HG03045 (cell line): ENCODE measurements at regions not wholly inside any gene's neighbourhood (a gene's known extent, or its start where the extent isn't known, plus 50 kb on each side); places are given as distances from the start of the nearest gene placed in this dataset.

Experiments
- ATAC-seq: cut with Tn5 transposase; IDR thresholded peaks from one replicate; pipeline ENCODE4 v1.9.1; 2021; ENCODE audit warnings: mild to moderate bottlenecking, moderate library complexity; ENCODE audit not compliant: unreplicated experiment

GRCh38 chr9:91151718-91152095 lies 210.0 kb downstream of the AUH start:
- ATAC-seq: no peak

DNA sequence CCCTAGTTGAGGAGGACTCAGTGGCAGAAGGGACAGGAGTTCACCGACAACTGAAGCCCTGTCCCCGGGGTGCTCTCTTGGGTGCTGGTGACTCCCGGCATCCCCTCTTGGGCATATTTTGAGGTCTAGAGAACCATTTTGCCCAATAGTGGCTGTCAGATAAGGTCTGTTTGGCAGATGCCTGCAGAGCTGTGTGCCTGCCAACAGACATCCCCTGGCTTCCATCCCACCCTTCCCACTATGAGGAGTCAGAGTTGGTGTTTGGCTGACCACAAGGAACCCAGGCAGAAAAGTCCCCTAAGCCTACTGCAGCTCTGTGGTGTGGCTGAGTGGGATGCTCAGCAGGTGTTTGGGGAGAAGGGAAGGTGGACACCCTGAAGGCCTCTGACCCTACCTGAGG lies 207.0 kb downstream of the AUH start:
- ATAC-seq: no peak

GRCh38 chr9:91155181-91155580 lies 206.5 kb downstream of the AUH start:
- ATAC-seq: no peak

DNA sequence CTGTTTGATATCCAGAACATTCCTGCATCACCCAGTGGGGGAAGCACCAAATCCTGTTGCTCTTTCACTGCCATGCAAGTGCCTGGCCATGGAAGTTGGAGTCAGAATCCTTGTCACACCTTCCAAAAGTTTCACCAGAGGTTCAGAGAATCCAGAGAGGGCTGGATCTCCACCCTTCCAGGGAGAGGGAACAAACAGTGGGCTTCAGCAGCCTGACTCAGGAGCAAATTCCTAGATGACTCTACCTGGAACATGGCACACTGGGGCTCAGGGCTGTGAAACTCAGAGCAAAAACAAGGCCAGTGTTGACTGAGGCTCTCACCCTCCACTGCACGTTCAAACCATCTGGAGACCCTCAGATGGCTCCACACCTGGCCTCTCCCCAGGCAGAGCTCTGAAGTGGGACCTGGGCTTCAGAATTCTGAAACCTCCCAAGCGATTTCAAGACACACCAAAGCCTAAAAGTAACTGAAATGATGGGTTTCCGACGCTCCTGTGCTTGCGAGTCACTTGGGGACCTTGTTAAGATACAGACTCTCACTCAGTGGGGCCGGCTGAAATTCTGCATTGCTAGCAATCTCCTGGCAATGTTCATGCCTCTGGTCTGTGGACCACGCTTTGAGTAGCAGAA lies 205.9 kb downstream of the AUH start:
- ATAC-seq: no peak

DNA sequence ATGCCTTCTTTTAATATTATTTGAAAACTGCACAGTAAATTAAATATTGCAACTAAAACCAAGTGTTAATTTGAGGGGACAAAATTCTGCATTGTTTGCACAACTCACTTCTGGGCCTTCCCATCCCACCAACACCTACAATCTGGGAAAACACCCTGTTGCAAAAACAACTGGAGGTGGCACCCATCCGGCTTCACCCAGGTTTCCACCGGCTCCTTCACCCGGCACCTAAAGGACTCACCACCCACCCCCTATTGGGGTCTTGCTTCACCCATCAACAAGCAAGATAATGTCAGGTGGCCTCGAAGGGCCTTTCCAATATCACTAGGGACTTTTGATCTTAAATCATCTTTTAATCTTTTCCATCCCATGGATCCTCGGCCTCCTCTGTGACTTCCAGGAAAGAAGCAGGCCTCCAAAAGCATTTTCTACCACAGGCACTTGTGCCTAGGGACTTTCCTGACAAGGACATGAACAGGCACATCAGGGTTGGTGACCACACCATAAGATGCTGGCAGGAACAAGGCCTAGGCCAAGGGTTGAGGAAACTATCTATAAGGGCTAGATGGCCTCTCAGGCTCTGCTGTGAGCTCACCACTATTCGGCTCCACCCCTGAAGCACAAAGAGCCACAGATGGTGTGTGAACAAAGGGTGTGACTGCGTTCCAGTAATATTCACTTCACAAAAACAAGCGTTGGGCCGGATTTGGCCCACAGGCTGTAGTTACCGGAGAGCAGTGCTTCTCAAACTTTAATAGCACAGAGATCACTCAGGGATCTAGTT lies 205.1 kb downstream of the AUH start:
- no peak for ATAC-seq

- ATAC-seq: no peak
Measured at GRCh38 chr9:91157883-91158282, 203.8 kb downstream of the AUH start.

DNA sequence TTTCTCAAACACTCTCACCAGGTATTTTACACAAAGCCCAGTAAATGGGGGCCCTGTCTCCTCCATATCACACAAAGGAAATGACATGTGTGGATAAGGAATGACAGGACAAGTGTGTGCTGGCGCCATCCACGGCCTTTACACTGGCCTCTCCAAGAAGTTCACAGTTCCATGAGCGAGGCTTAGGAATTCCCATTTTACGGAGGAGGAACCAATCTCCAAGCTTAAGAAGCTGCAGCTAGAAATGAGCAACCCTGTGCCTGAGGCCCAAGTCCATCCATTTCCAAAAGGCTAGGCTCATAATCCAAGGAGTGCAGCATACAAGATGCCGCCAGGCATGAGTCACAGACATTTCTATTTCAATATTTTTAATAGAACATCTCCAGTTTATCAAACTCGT lies 203.4 kb downstream of the AUH start:
- ATAC-seq: no peak

DNA sequence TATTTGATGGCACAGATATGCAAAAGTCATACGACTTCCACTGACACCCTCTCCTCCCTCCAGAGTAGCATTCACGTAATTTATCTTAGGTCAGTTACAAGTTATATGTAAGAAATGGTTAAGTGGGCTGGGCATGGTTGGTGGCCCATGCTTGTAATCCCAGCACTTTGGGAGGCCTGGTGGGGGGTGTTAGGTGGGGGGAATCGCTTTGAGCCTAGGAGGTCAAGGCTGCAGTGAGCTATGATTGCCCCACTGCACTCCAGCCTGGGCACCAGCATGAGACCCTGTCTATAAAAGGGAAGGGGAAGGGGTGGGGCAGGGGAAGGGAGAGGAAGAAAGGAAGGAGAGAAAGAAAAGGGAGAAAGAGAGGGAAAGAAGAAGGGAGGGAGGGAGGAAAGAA lies 202.8 kb downstream of the AUH start:
- ATAC-seq: no peak

- ATAC-seq: no peak
Measured at GRCh38 chr9:91159664-91160121, 202.0 kb downstream of the AUH start.

GRCh38 chr9:91160181-91160580 lies 201.5 kb downstream of the AUH start:
- no peak for ATAC-seq

DNA sequence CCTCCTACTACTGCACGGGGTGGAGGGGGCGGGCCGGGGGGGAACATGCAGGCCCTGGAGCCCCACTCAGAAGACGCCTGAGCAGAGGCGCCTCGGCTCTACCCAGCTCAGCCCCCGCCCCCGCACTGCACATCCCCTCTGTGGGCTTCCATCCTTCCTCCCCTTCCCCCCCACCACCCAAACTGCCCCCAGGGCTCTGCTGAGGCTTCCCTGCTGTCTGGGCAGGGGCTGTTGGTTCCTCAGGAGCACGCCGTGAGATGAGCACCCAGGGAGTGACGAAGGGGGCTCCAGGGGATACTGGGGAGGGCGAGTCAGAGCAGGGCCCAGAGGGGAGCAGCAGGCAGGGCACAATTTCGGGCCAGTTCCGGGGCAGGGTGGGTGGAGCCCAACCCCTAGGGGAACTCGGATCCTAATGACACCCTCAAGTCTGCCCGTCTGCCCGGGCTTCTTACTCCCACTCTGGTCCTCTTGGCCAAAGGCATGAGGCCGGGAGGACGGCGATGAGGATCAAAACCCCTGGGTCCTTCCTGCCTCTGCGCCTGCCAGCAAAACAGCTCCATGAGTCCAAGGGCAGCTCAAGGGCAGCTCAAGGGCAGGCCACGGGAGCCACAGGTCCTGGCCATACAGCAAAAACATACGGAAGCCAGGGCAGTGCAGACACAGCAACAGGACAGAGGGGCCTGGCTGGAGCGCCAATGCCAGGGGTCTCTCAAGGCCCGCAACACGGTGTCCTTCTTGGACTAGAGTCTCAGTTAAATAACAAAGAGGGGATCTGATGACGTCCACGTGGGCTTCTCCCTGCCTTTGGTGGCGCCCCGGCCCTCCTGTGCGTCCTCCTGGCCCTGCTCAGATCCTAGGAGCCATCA lies 200.9 kb downstream of the AUH start:
- ATAC-seq: no peak

GRCh38 chr9:91161465-91162300 lies 200.0 kb downstream of the AUH start:
- ATAC-seq: no peak

DNA sequence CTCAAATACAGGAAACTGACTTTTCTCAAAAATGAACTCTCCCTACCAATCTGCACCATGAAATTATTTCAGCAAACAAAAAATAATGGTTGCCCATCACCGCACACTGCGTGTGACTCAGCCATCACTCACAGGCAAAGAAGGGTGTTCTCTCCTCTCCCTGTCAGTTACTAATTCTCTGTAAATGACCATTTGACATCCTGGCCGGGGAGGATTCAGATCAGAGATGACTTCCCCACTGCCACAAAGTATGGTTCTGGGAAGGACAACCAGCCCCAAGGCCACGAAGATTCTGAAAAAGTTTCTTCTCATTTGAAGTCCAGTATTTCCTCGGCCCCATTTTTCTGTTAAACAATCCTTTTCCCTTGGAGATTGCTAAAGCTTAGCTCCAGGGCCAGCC lies 199.4 kb downstream of the AUH start:
- no peak for ATAC-seq

DNA sequence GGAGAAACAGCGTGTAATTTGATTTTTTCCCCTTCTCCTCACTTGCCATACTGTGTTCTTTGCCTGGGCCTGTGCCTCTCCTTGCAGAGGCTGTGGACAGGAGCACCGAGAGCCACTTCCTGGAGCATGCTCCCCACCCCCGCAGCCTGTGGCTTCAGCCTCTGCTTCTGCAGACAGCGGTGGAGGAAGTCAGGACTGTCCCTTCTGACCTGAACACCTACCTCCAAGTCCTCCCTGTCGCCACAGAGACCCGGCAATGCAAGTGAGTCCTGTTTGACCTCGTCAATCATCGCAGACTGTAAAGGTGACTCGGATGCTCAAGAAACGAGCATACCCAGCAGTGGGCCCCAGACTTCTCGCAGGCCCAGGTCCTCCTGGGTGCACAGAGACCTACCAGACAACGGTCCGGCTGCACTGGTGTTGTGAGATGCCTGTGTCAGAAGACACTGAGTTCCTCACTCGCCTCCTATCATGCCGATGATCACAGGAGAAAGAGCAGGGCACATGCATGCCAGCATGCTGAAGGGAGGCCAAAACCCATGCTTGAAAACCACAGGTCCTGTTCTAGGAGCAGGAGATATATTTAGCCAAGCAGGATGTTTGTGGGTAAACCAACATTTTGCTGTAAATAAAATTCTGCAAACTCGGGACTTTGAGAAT lies 198.8 kb downstream of the AUH start:
- peak; percentile 59 for ATAC-seq

- no peak for ATAC-seq
Measured at GRCh38 chr9:91163444-91163772, 198.3 kb downstream of the AUH start.

- no peak for ATAC-seq
Measured at GRCh38 chr9:91163773-91164471, 197.8 kb downstream of the AUH start.
